RWPE2 (cell line): ENCODE measurements at regions not wholly inside any gene's neighbourhood (a gene's known extent, or its start where the extent isn't known, plus 50 kb on each side); places are given as distances from the start of the nearest gene placed in this dataset.

Experiments
- ATAC-seq: fragments of 200-7000 bp; cut with Tn5 transposase; 3 replicates; pipeline ENCODE4 v1.9.1; 2021; ENCODE audit warnings: low read depth
- DNase-seq: peaks from one replicate; pipeline ENCODE4 v3.0.0-alpha.2; 2020; ENCODE audit warnings: low spot score
- H3K27ac ChIP-seq: fragments of 450-650 bp; 2 replicates; pipeline ENCODE4 v1.5.1; 2017; ENCODE audit warnings: mild to moderate bottlenecking; ENCODE audit not compliant: poor library complexity, severe bottlenecking
- H3K27me3 ChIP-seq: fragments of 250-450 bp; sonication (Bioruptor Pico); 2 replicates; pipeline ENCODE4 v1.5.1; 2021; ENCODE audit warnings: mild to moderate bottlenecking, moderate library complexity; ENCODE audit not compliant: insufficient read depth, poor library complexity, severe bottlenecking
- H3K36me3 ChIP-seq: fragments of 250-450 bp; sonication (Bioruptor Pico); 2 replicates; pipeline ENCODE4 v1.5.1; 2020; ENCODE audit warnings: low read depth, mild to moderate bottlenecking, moderate library complexity
- H3K4me1 ChIP-seq: fragments of 250-450 bp; sonication (Bioruptor Pico); 2 replicates; pipeline ENCODE4 v1.5.1; 2021; ENCODE audit warnings: mild to moderate bottlenecking, moderate library complexity; ENCODE audit not compliant: insufficient read depth, poor library complexity, severe bottlenecking
- H3K4me3 ChIP-seq: fragments of 250-450 bp; sonication (Bioruptor Pico); 2 replicates; pipeline ENCODE4 v1.5.1; 2021; ENCODE audit warnings: mild to moderate bottlenecking, moderate library complexity; ENCODE audit not compliant: severe bottlenecking
- H3K9me3 ChIP-seq: fragments of 250-450 bp; sonication (Bioruptor Pico); 2 replicates; pipeline ENCODE4 v1.5.1; 2021; ENCODE audit warnings: mild to moderate bottlenecking, moderate library complexity; ENCODE audit not compliant: severe bottlenecking
- TF ChIP-seq, protein P1 (sequence below): fragments of 450-650 bp; IDR thresholded peaks from one replicate; pipeline ENCODE4 v1.5.1; 2017; ENCODE audit warnings: mild to moderate bottlenecking, moderate library complexity; ENCODE audit not compliant: poor library complexity, severe bottlenecking

DNA sequence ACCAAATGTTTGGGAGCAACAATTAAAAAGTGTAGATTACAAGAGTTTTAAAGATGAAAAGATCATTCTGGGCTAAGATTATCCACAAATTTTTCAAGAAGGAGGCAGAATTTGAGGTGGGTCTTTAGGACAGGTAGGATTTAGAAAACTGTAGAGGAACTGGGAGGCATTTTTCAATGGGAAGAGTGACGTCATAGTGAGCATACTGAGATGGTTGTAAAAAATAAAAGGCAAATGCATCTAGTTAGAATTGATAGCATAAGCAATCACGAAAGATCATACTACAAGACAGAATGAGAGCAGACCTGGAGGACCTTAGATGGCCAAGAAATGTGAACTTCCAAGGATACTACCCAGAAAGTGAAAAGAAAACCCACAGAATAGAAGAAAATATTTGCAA is 131.6 kb upstream of the G2E3 start:
- TF ChIP-seq, protein P1, sequence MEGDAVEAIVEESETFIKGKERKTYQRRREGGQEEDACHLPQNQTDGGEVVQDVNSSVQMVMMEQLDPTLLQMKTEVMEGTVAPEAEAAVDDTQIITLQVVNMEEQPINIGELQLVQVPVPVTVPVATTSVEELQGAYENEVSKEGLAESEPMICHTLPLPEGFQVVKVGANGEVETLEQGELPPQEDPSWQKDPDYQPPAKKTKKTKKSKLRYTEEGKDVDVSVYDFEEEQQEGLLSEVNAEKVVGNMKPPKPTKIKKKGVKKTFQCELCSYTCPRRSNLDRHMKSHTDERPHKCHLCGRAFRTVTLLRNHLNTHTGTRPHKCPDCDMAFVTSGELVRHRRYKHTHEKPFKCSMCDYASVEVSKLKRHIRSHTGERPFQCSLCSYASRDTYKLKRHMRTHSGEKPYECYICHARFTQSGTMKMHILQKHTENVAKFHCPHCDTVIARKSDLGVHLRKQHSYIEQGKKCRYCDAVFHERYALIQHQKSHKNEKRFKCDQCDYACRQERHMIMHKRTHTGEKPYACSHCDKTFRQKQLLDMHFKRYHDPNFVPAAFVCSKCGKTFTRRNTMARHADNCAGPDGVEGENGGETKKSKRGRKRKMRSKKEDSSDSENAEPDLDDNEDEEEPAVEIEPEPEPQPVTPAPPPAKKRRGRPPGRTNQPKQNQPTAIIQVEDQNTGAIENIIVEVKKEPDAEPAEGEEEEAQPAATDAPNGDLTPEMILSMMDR = no peak

DNA sequence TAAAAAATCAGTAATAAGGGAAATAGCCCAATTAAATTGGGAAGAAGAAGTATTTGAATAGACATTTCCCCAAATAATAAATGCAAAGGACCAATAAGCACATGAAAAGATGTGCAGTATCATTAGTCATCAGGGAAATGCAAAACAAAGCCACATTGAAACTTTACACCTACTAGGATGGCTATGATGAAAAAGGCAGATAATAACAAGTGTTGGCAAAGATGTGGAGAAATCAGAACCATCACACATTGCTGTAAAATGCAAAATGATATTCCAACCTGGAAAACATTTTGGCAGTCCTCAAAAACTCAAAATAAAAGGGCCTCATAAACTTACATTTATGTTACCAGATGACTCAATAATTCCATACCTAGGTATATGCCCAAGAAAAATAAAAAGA is 131.1 kb upstream of the G2E3 start:
- H3K27me3 ChIP-seq = peaks cover 6% of the 10 kb centered on the region
- H3K4me3 ChIP-seq = no peak overlapping the region
- H3K4me1 ChIP-seq = no peaks in the 10 kb centered on the region
- no peaks in the 10 kb centered on the region for H3K9me3 ChIP-seq
- H3K36me3 ChIP-seq = no peaks in the 10 kb centered on the region
- DNase-seq (no peak), ATAC-seq (no peak)
- TF ChIP-seq, protein P1 = no peak
- H3K27ac ChIP-seq = no peak overlapping the region

More for the DNA sequence above, 131.6 kb upstream of the G2E3 start:
- Histone ChIP-seq H3K4me3 (no peak overlapping the region), H3K9me3 (no peaks in the 10 kb centered on the region), H3K27me3 (peaks cover 6% of the 10 kb centered on the region), H3K4me1 (no peaks in the 10 kb centered on the region), H3K36me3 (no peaks in the 10 kb centered on the region), H3K27ac (no peak overlapping the region)
- ATAC-seq = no peak
- no peak for DNase-seq

DNA sequence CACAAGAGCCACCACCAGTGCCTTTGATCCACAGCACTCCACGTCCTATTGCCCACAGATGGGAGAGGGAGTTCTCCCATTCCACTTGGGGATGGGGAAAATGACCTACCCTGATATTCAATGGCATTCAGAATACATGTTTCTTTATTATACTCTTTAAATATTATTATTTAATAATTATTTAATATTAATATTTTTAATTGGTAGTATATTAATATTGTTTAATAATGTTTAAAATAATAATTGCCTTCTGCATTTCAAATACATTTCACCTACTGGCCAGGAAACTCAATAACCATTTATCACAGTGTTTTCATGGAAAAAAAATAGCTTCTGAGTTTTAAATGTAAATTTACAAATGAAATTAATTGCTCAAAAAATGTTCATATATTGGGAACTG is 127.4 kb upstream of the G2E3 start:
- no peaks in the 10 kb centered on the region for H3K36me3 ChIP-seq
- ATAC-seq (no peak), DNase-seq (no peak)
- TF ChIP-seq, protein P1 = no peak
- no peaks in the 10 kb centered on the region for H3K9me3 ChIP-seq
- no peaks in the 10 kb centered on the region for H3K4me1 ChIP-seq
- peaks cover 3% of the 10 kb centered on the region for H3K27me3 ChIP-seq
- H3K27ac ChIP-seq = no peak overlapping the region
- H3K4me3 ChIP-seq = no peak overlapping the region

DNA sequence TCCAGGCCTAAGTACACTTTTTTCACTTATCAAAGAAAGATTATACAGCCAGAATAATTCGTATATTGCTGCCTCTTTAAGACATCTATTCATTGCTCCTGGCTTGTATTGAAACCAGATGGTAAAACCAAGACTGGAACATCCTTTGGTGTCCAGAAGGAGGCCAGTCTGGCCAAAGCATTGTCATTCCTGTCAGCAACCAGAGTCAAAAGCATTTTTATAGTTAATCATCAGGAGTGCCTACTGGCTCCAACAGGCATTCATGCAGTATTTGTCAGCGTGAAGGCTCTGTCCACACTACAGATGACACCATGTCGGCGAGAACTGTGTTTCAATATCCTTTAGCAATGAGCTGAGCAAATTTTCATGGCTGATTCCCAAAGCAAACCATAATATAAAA is 118.0 kb upstream of the G2E3 start:
- H3K9me3 ChIP-seq = no peaks in the 10 kb centered on the region
- peaks cover 48% of the 10 kb centered on the region for H3K27me3 ChIP-seq
- ATAC-seq = no peak
- no peaks in the 10 kb centered on the region for H3K4me1 ChIP-seq
- H3K27ac ChIP-seq = no peak overlapping the region
- TF ChIP-seq, protein P1 = no peak
- no peak for DNase-seq
- no peaks in the 10 kb centered on the region for H3K36me3 ChIP-seq
- no peak overlapping the region for H3K4me3 ChIP-seq

DNA sequence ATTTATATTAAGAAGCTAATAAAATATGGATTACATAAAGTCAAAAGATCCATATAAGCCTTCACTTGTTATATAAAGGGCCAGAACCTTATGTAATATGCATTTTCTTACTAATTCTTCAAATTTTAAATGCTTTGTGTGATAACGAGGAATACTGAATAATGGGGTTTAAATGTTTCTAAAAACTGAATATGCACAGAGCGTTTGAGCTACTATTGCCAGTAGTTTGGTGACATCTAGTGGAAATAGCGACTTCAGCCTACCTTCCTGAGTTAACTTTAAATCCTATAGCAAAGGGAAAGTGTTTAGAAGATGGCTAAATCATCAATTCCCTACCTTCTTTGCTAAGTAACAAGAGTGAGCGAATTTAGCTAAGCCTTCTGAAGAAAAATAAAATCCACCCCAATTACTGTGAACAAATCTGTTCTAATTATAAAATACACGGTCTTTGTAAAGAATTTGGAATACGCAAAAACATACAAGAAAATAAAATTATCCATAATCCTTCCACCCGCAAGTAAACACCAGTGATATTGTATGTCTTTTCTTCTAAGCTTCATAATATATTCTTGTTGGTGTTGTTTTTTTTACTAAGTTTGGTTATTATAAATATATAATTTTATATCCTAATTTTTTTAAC is 115.5 kb upstream of the G2E3 start:
- H3K36me3 ChIP-seq = no peaks in the 10 kb centered on the region
- no peak overlapping the region for H3K27ac ChIP-seq
- H3K4me1 ChIP-seq = no peaks in the 10 kb centered on the region
- H3K9me3 ChIP-seq = no peaks in the 10 kb centered on the region
- DNase-seq = no peak
- ATAC-seq = 0 out of 3 replicates have a peak, but pooled peaks have one; percentile 56
- TF ChIP-seq, protein P1 = peak; percentile 79
- H3K4me3 ChIP-seq = no peak overlapping the region
- H3K27me3 ChIP-seq = peaks cover 48% of the 10 kb centered on the region
